ENCODE measurements at regions not wholly inside any gene's neighbourhood (a gene's known extent, or its start where the extent isn't known, plus 50 kb on each side); places are given as distances from the start of the nearest gene placed in this dataset.

DNA sequence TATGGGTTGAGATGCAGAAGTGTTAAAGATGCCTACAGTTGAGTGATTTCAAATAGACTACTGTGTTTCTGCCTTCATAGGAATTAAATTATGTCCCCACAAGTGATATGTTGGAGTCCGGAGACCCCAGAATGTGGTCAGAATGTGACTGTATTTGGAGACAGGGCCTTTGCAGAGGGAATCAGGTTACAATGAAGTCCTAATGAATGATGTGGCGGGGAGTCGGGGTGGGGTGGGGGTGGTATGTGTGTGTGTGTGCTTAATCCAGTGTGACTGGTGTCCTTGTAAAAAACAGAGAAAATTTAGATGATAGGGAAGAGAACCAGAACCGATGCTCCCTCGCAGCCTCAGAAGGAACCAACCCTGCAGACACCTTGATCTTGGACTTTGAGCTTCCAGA, 448.2 kb downstream of the QKI start (continued):
- TF ChIP-seq, protein P1, sequence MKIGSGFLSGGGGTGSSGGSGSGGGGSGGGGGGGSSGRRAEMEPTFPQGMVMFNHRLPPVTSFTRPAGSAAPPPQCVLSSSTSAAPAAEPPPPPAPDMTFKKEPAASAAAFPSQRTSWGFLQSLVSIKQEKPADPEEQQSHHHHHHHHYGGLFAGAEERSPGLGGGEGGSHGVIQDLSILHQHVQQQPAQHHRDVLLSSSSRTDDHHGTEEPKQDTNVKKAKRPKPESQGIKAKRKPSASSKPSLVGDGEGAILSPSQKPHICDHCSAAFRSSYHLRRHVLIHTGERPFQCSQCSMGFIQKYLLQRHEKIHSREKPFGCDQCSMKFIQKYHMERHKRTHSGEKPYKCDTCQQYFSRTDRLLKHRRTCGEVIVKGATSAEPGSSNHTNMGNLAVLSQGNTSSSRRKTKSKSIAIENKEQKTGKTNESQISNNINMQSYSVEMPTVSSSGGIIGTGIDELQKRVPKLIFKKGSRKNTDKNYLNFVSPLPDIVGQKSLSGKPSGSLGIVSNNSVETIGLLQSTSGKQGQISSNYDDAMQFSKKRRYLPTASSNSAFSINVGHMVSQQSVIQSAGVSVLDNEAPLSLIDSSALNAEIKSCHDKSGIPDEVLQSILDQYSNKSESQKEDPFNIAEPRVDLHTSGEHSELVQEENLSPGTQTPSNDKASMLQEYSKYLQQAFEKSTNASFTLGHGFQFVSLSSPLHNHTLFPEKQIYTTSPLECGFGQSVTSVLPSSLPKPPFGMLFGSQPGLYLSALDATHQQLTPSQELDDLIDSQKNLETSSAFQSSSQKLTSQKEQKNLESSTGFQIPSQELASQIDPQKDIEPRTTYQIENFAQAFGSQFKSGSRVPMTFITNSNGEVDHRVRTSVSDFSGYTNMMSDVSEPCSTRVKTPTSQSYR (CRISPR knock-in tag; IDR thresholded peaks at IDR 0.05; ENCODE audit: borderline replicate concordance), result no peak
- TF ChIP-seq TCF12 (IDR thresholded peaks at IDR 0.05) (no peak), TCF12 (CRISPR knock-in tag; IDR thresholded peaks at IDR 0.05) (no peak)

GRCh38 chr6:163861627-163862026, 447.1 kb downstream of the QKI start:
- Histone ChIP-seq H3K36me3 (replicated peaks in 1 of 2; ENCODE audit: control insufficient read depth in 1 of 2, insufficient read depth in 2 of 2, low read length in 2 of 2) (no peaks in the 10 kb centered on the region), H3K4me1 (ENCODE audit: insufficient read depth, low read length) (no peaks in the 10 kb centered on the region), H3K27ac (ENCODE audit: extremely low read length, insufficient read depth, low read length) (no peak overlapping the region), H3K9me3 (ENCODE audit: low read length) (peaks cover 8% of the 10 kb centered on the region; the same call in 1 of the 2 replicates), H3K4me3 (replicated peaks in 1 of 3; ENCODE audit: insufficient read depth in 1 of 3, low read depth in 2 of 3, low read length in 3 of 3) (no peak overlapping the region), H3K27me3 (ENCODE audit: control insufficient read depth in 1 of 2, insufficient read depth in 2 of 2, low read length in 2 of 2) (peaks cover 3 to 19% of the 10 kb centered on the region in 2 experiments; a peak in 3 of 5 replicates), H4K20me1 (ENCODE audit: insufficient read depth, low read length) (no peaks in the 10 kb centered on the region), H2AFZ (ENCODE audit: low read length) (no peak overlapping the region), H3K9ac (ENCODE audit: insufficient read depth, low read depth, low read length) (no peak overlapping the region), H3K4me2 (ENCODE audit: low read depth, low read length) (no peak overlapping the region), H3K79me2 (ENCODE audit: insufficient read depth, low read length) (no peaks in the 10 kb centered on the region)
- CTCF ChIA-PET (ENCODE audit: low intra/inter-chr PET ratio, low total read pairs), result no interaction called here
- POLR2A ChIA-PET, result no interaction called here
- FAIRE-seq (no peak), ATAC-seq (no peak), DNase-seq (ENCODE audit: low spot score) (no peak)
- 2% methylated on average over 8 of the region's 8 CpGs for WGBS (ENCODE audit: low lambda C conversion rate)
- no TSS peak for BruUV-seq (replicated peaks)
- no peak for TF ChIP-seq MYPOP (CRISPR knock-in tag; IDR thresholded peaks at IDR 0.05)
- TF ChIP-seq ZNF367 (CRISPR knock-in tag; IDR thresholded peaks at IDR 0.05; ENCODE audit: borderline replicate concordance), result no peak
- TF ChIP-seq, protein P2, sequence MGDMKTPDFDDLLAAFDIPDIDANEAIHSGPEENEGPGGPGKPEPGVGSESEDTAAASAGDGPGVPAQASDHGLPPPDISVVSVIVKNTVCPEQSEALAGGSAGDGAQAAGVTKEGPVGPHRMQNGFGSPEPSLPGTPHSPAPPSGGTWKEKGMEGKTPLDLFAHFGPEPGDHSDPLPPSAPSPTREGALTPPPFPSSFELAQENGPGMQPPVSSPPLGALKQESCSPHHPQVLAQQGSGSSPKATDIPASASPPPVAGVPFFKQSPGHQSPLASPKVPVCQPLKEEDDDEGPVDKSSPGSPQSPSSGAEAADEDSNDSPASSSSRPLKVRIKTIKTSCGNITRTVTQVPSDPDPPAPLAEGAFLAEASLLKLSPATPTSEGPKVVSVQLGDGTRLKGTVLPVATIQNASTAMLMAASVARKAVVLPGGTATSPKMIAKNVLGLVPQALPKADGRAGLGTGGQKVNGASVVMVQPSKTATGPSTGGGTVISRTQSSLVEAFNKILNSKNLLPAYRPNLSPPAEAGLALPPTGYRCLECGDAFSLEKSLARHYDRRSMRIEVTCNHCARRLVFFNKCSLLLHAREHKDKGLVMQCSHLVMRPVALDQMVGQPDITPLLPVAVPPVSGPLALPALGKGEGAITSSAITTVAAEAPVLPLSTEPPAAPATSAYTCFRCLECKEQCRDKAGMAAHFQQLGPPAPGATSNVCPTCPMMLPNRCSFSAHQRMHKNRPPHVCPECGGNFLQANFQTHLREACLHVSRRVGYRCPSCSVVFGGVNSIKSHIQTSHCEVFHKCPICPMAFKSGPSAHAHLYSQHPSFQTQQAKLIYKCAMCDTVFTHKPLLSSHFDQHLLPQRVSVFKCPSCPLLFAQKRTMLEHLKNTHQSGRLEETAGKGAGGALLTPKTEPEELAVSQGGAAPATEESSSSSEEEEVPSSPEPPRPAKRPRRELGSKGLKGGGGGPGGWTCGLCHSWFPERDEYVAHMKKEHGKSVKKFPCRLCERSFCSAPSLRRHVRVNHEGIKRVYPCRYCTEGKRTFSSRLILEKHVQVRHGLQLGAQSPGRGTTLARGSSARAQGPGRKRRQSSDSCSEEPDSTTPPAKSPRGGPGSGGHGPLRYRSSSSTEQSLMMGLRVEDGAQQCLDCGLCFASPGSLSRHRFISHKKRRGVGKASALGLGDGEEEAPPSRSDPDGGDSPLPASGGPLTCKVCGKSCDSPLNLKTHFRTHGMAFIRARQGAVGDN (CRISPR knock-in tag; IDR thresholded peaks at IDR 0.05), result no peak
- TF ChIP-seq ZNF597 (CRISPR knock-in tag; IDR thresholded peaks at IDR 0.05), result no peak
- intact Hi-C loops (cut with micrococcal nuclease; ENCODE audit: unreplicated experiment) (no loop called here), in situ Hi-C loops (cut with HindIII; ENCODE audit: extremely low pct_ligation_motif_present, low pct_unique_long_range_greater_than_20kb) (no loop called here)

All from HepG2 (cell line).